Stimulated activated CD4-positive, alpha-beta T cell treated with anti-CD3 and anti-CD28 coated beads, Interleukin-1b, Interleukin-23, amount 100 ng/mL, for 48 hours (primary cell): ENCODE measurements at regions not wholly inside any gene's neighbourhood (a gene's known extent, or its start where the extent isn't known, plus 50 kb on each side); places are given as distances from the start of the nearest gene placed in this dataset.

ENCODE experiments used
- DNase-seq: peaks from one replicate; pipeline ENCODE4 v3.0.0-alpha.2; 2020

GRCh38 chr7:117929237-117929636 is 56.0 kb upstream of the CTTNBP2 start:
- no peak for DNase-seq

- DNase-seq, result no peak
Observed at GRCh38 chr7:117931314-117931713, 58.1 kb upstream of the CTTNBP2 start.

- DNase-seq, result no peak
Observed at GRCh38 chr7:117937049-117937752, 64.0 kb upstream of the CTTNBP2 start.

- DNase-seq, result no peak
Observed at GRCh38 chr7:117937753-117938483, 64.7 kb upstream of the CTTNBP2 start.

- no peak for DNase-seq
Observed at GRCh38 chr7:117941138-117941810, 68.0 kb upstream of the CTTNBP2 start.

GRCh38 chr7:117942780-117943179 is 69.5 kb upstream of the CTTNBP2 start:
- no peak for DNase-seq

- DNase-seq, result no peak
Observed at GRCh38 chr7:117944886-117945285, 71.6 kb upstream of the CTTNBP2 start.

- no peak for DNase-seq
Observed at GRCh38 chr7:117946151-117946633, 73.0 kb upstream of the CTTNBP2 start.

- DNase-seq, result no peak
Observed at GRCh38 chr7:117949232-117949631, 76.0 kb upstream of the CTTNBP2 start.

- DNase-seq, result no peak
Observed at GRCh38 chr7:117950601-117951260, 77.5 kb upstream of the CTTNBP2 start.

GRCh38 chr7:117951285-117951684 is 78.0 kb upstream of the CTTNBP2 start:
- DNase-seq, result no peak

- no peak for DNase-seq
Observed at GRCh38 chr7:117951691-117952280, 78.5 kb upstream of the CTTNBP2 start.

GRCh38 chr7:117955046-117955445 is 81.8 kb upstream of the CTTNBP2 start:
- no peak for DNase-seq

- no peak for DNase-seq
Observed at GRCh38 chr7:117960351-117960750, 87.1 kb upstream of the CTTNBP2 start.

- no peak for DNase-seq
Observed at GRCh38 chr7:117961235-117961634, 88.0 kb upstream of the CTTNBP2 start.

- DNase-seq, result no peak
Observed at GRCh38 chr7:117962366-117962994, 89.2 kb upstream of the CTTNBP2 start.

GRCh38 chr7:117963264-117964197 is 90.3 kb upstream of the CTTNBP2 start:
- DNase-seq, result no peak

GRCh38 chr7:117970801-117971200 is 97.6 kb upstream of the CTTNBP2 start:
- no peak for DNase-seq

- no peak for DNase-seq
Observed at GRCh38 chr7:117971556-117972244, 98.5 kb upstream of the CTTNBP2 start.

GRCh38 chr7:117972606-117973005 is 99.4 kb upstream of the CTTNBP2 start:
- DNase-seq, result no peak

- DNase-seq, result no peak
Observed at GRCh38 chr7:117973975-117974374, 100.7 kb upstream of the CTTNBP2 start.
